Neural progenitor cell (in vitro differentiated cells): ENCODE measurements at regions not wholly inside any gene's neighbourhood (a gene's known extent, or its start where the extent isn't known, plus 50 kb on each side); places are given as distances from the start of the nearest gene placed in this dataset.
"Not testable (repeated sequence)": the region's sequence is repeated elsewhere in the genome, so short reads cannot be mapped to it uniquely, and the experiment has no call there.

Experiments used
- DNase-seq: peaks from one replicate; pipeline ENCODE4 v3.0.0-alpha.2; 2016; ENCODE audit warnings: low spot score
- H2AFZ ChIP-seq: fragments of 200-600 bp; sonication (generic); replicated peaks from 2 replicates; pipeline ENCODE4 v1.6.1; 2016; ENCODE audit warnings: antibody characterized with exemption
- H3F3A ChIP-seq: fragments of 200-600 bp; sonication (generic); 2 replicates; pipeline ENCODE4 v1.6.1; 2016; ENCODE audit warnings: antibody characterized with exemption, low read depth
- H3K27ac ChIP-seq: fragments of 200-600 bp; sonication (generic); 2 replicates; pipeline ENCODE4 v1.5.1; 2016; ENCODE audit warnings: mild to moderate bottlenecking
- H3K27me3 ChIP-seq: fragments of 200-600 bp; sonication (generic); 2 replicates; pipeline ENCODE4 v1.6.1; 2016; ENCODE audit warnings: mild to moderate bottlenecking, moderate library complexity
- H3K36me3 ChIP-seq: fragments of 200-600 bp; sonication (generic); 2 replicates; pipeline ENCODE4 v1.5.1; 2016
- H3K4me1 ChIP-seq: fragments of 200-600 bp; sonication (generic); 2 replicates; pipeline ENCODE4 v1.6.1; 2016; ENCODE audit warnings: mixed run types
- H3K4me2 ChIP-seq: fragments of 200-600 bp; sonication (generic); 2 replicates; pipeline ENCODE4 v1.6.1; 2016
- H3K4me3 ChIP-seq: fragments of 200-600 bp; sonication (generic); 2 replicates; pipeline ENCODE4 v1.5.1; 2016
- H3K79me2 ChIP-seq: fragments of 200-600 bp; sonication (generic); 2 replicates; pipeline ENCODE4 v1.6.1; 2016; ENCODE audit warnings: low read depth
- H3K9ac ChIP-seq: fragments of 200-600 bp; sonication (generic); 2 replicates; pipeline ENCODE4 v1.6.1; 2016
- H3K9me3 ChIP-seq: fragments of 200-600 bp; sonication (generic); 2 replicates; pipeline ENCODE4 v1.5.1; 2016; ENCODE audit warnings: low read depth
- H4K20me1 ChIP-seq: fragments of 200-600 bp; sonication (generic); 2 replicates; pipeline ENCODE4 v1.6.1; 2016; ENCODE audit warnings: low read depth
- H3K27ac Mint-ChIP-seq: 3 replicates; pipeline ENCODE4 v1.8.0; 2021; ENCODE audit warnings: mixed read lengths
- H3K27me3 Mint-ChIP-seq: 2 replicates; pipeline ENCODE4 v1.8.0; 2022; ENCODE audit warnings: low read depth, mild to moderate bottlenecking, inconsistent platforms, moderate library complexity, mixed read lengths; ENCODE audit not compliant: insufficient read depth
- H3K36me3 Mint-ChIP-seq: 3 replicates; pipeline ENCODE4 v1.8.0; 2021; ENCODE audit warnings: mixed read lengths
- H3K4me1 Mint-ChIP-seq: 3 replicates; pipeline ENCODE4 v1.8.0; 2021; ENCODE audit warnings: mixed read lengths
- H3K4me3 Mint-ChIP-seq: 3 replicates; pipeline ENCODE4 v1.8.0; 2021; ENCODE audit warnings: mild to moderate bottlenecking, moderate library complexity, mixed read lengths
- H3K9me3 Mint-ChIP-seq: 3 replicates; pipeline ENCODE4 v1.8.0; 2020; ENCODE audit warnings: mixed read lengths
- EZH2 ChIP-seq: fragments of 200-600 bp; sonication (generic); IDR thresholded peaks from 2 replicates; pipeline ENCODE4 v1.6.1; 2017; ENCODE audit warnings: antibody characterized with exemption, mild to moderate bottlenecking, moderate library complexity
- EZH2phosphoT487 ChIP-seq: fragments of 200-600 bp; sonication (generic); IDR thresholded peaks from 2 replicates; pipeline ENCODE4 v1.6.1; 2017; ENCODE audit warnings: antibody characterized with exemption
- TF ChIP-seq, protein P1 (sequence below): fragments of 200-600 bp; sonication (generic); IDR thresholded peaks from 2 replicates; pipeline ENCODE4 v1.5.1; 2017; ENCODE audit warnings: antibody characterized with exemption, mild to moderate bottlenecking

DNA sequence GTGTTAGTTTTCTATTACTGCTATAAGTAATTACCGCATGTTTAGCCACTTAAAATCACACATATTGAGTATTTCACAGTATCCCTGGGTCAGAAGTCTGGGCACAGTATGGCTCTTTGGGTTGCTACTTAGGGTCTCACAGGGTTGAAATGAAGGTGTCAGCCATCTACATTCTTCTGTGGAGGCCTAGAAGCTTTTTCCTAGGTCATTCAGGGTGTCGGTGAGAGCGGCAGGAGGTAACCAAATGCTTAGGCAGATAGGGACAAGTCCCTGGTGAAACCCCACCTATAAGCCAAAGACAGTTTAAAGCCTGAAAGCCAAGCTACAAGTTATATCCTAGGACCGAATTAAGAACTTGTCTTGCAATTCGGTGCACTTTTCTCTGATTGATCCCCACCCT, 856.7 kb downstream of the PCDH17 start:
- no peak overlapping the region for H3K9ac ChIP-seq
- H2AFZ ChIP-seq: peak overlapping the region; percentile 28
- Mint-ChIP-seq H3K9me3 (no peaks in the 10 kb centered on the region), H3K27me3 (peaks cover 4% of the 10 kb centered on the region), H3K4me1 (no peaks in the 10 kb centered on the region), H3K27ac (no peak overlapping the region), H3K4me3 (no peak overlapping the region), H3K36me3 (no peaks in the 10 kb centered on the region)
- TF ChIP-seq EZH2 (no peak), EZH2phosphoT487 (no peak)
- TF ChIP-seq, protein P1, sequence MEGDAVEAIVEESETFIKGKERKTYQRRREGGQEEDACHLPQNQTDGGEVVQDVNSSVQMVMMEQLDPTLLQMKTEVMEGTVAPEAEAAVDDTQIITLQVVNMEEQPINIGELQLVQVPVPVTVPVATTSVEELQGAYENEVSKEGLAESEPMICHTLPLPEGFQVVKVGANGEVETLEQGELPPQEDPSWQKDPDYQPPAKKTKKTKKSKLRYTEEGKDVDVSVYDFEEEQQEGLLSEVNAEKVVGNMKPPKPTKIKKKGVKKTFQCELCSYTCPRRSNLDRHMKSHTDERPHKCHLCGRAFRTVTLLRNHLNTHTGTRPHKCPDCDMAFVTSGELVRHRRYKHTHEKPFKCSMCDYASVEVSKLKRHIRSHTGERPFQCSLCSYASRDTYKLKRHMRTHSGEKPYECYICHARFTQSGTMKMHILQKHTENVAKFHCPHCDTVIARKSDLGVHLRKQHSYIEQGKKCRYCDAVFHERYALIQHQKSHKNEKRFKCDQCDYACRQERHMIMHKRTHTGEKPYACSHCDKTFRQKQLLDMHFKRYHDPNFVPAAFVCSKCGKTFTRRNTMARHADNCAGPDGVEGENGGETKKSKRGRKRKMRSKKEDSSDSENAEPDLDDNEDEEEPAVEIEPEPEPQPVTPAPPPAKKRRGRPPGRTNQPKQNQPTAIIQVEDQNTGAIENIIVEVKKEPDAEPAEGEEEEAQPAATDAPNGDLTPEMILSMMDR: no peak
- no peak overlapping the region for H3K27ac ChIP-seq
- no peaks in the 10 kb centered on the region for H3K9me3 ChIP-seq
- no peaks in the 10 kb centered on the region for H4K20me1 ChIP-seq
- no peak overlapping the region for H3K4me2 ChIP-seq
- H3K79me2 ChIP-seq: no peaks in the 10 kb centered on the region
- H3K4me3 ChIP-seq: no peak overlapping the region
- no peaks in the 10 kb centered on the region for H3K36me3 ChIP-seq
- no peaks in the 10 kb centered on the region for H3F3A ChIP-seq
- peaks cover 8% of the 10 kb centered on the region for H3K4me1 ChIP-seq
- no peak for DNase-seq
- H3K27me3 ChIP-seq: no peaks in the 10 kb centered on the region

DNA sequence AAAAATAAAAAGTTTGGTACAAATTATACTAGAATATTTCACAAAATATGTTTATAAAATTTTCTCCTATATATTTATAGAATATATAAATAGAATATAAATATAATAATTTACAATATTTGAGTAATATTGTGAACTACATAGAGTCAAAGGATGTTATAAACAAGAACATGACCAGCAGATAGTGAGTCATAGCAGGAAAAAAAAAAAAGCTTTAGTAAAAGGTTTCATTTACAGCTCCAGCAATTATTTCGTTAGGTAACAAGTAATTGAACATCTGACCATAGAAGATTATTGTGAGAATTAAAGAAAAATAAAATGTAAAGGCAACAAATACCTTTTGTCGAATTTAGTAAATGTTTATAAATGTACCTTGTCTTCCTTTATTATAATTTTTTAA, 864.1 kb downstream of the PCDH17 start:
- Histone ChIP-seq H3K36me3 (no peaks in the 10 kb centered on the region), H3K4me1 (peaks cover under 1% of the 10 kb centered on the region), H2AFZ (no peak overlapping the region), H3K79me2 (no peaks in the 10 kb centered on the region), H3K4me3 (no peak overlapping the region), H4K20me1 (no peaks in the 10 kb centered on the region), H3K9ac (no peak overlapping the region), H3K4me2 (no peak overlapping the region), H3K9me3 (no peaks in the 10 kb centered on the region), H3K27me3 (no peaks in the 10 kb centered on the region), H3F3A (no peaks in the 10 kb centered on the region), H3K27ac (no peak overlapping the region)
- DNase-seq: no peak
- Mint-ChIP-seq H3K4me3 (no peak overlapping the region), H3K9me3 (no peaks in the 10 kb centered on the region), H3K27ac (no peak overlapping the region), H3K27me3 (no peaks in the 10 kb centered on the region), H3K4me1 (peaks cover 9% of the 10 kb centered on the region), H3K36me3 (no peaks in the 10 kb centered on the region)
- TF ChIP-seq, protein P1: no peak
- TF ChIP-seq EZH2: no peak
- no peak for TF ChIP-seq EZH2phosphoT487

GRCh38 chr13:58500938-58501337, 869.4 kb downstream of the PCDH17 start:
- Histone ChIP-seq H3K79me2 (no peaks in the 10 kb centered on the region), H2AFZ (no peak overlapping the region), H3K4me3 (no peak overlapping the region), H3K27ac (no peak overlapping the region), H3K27me3 (no peaks in the 10 kb centered on the region), H3K9ac (no peak overlapping the region), H3F3A (no peaks in the 10 kb centered on the region), H3K4me1 (no peaks in the 10 kb centered on the region), H3K4me2 (no peak overlapping the region), H3K36me3 (no peaks in the 10 kb centered on the region), H4K20me1 (no peaks in the 10 kb centered on the region), H3K9me3 (no peaks in the 10 kb centered on the region)
- H3K9me3 Mint-ChIP-seq: peaks cover 19% of the 10 kb centered on the region
- TF ChIP-seq EZH2 (no peak), EZH2phosphoT487 (no peak)
- TF ChIP-seq, protein P1: no peak
- H3K4me3 Mint-ChIP-seq: no peak overlapping the region
- peak overlapping the region; percentile 17 for H3K27ac Mint-ChIP-seq
- DNase-seq: no peak
- H3K36me3 Mint-ChIP-seq: peaks cover 4% of the 10 kb centered on the region
- peaks cover 28% of the 10 kb centered on the region for H3K4me1 Mint-ChIP-seq
- peaks cover 5% of the 10 kb centered on the region for H3K27me3 Mint-ChIP-seq

- not testable (repeated sequence) for H3K79me2 ChIP-seq, H3K27me3 Mint-ChIP-seq, DNase-seq, H3K4me2 ChIP-seq, H3K9ac ChIP-seq, H3K4me3 Mint-ChIP-seq, H3F3A ChIP-seq, H2AFZ ChIP-seq, H3K36me3 Mint-ChIP-seq, H3K9me3 ChIP-seq, H3K4me1 ChIP-seq, H3K27me3 ChIP-seq, H4K20me1 ChIP-seq, H3K36me3 ChIP-seq, H3K27ac Mint-ChIP-seq, H3K27ac ChIP-seq, H3K4me3 ChIP-seq
- peaks cover 21% of the 10 kb centered on the region for H3K9me3 Mint-ChIP-seq
- peaks cover 22% of the 10 kb centered on the region for H3K4me1 Mint-ChIP-seq
Observed at GRCh38 chr13:58504202-58504700, 872.7 kb downstream of the PCDH17 start.

DNA sequence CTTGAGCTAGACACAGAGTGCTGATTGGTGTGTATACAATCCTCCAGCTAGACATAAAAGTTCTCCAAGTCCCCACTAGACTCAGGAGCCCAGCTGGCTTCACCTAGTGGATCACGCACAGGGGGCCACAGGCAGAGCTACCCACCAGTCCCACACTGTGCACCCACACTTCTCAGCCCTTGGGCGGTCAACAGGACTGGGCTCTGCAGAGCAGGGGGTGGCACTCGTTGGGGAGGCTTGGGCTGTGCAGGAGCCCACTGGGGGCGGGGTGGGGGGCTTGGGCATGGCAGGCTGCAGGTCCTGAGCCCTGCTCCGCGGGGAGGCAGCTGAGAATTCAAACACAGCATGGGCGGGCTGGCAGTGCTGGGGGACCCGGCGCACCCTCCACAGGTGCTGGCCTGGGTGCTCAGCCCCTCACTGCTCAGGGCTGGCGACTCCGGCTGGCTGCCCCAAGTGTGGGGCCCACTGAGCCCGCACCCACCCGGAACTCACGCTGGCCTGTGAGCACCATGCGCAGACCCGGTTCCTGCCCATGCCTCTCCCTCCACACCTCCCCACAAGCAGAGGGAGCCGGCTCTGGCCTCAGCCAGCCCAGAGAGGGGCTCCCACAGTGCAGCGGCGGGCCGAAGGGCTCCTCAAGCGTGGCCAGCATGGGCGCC, 873.8 kb downstream of the PCDH17 start:
- not testable (repeated sequence) for H4K20me1 ChIP-seq, H3K4me3 ChIP-seq, H3K27me3 ChIP-seq, H3K27ac Mint-ChIP-seq, H3K36me3 ChIP-seq, H3K79me2 ChIP-seq, H3K9ac ChIP-seq, H3K4me2 ChIP-seq, H3K27ac ChIP-seq, H2AFZ ChIP-seq, DNase-seq, H3K9me3 ChIP-seq, H3K4me3 Mint-ChIP-seq, H3K4me1 ChIP-seq, H3K27me3 Mint-ChIP-seq, H3F3A ChIP-seq, H3K36me3 Mint-ChIP-seq
- H3K4me1 Mint-ChIP-seq: peaks cover 22% of the 10 kb centered on the region
- peaks cover 25% of the 10 kb centered on the region for H3K9me3 Mint-ChIP-seq
